Ascending aorta (tissue), 2 donors: ENCODE measurements at regions not wholly inside any gene's neighbourhood (a gene's known extent, or its start where the extent isn't known, plus 50 kb on each side); places are given as distances from the start of the nearest gene placed in this dataset.

Source experiments
- DNase-seq, 2 donors: peaks; one replicate each; pipeline ENCODE4 v3.0.0-alpha.2; 2019; ENCODE audit warnings: low spot score in 2 of 2
- H3K27ac ChIP-seq, 2 donors: fragments of 200-600 bp; sonication (generic); one replicate each; pipeline ENCODE4 v1.5.1; 2016 to 2017; ENCODE audit warnings: mild to moderate bottlenecking in 1 of 2
- H3K27me3 ChIP-seq: fragments of 200-600 bp; sonication (generic); one replicate; pipeline ENCODE4 v1.5.1; 2017
- H3K36me3 ChIP-seq, 2 donors: fragments of 200-600 bp; sonication (generic); one replicate each; pipeline ENCODE4 v1.5.1; 2016
- H3K4me1 ChIP-seq, 2 donors: fragments of 200-600 bp; sonication (generic); one replicate each; pipeline ENCODE4 v1.5.1; 2016 to 2017; ENCODE audit warnings: mild to moderate bottlenecking in 1 of 2
- H3K4me3 ChIP-seq, 2 donors: fragments of 200-600 bp; sonication (generic); one replicate each; pipeline ENCODE4 v1.5.1; 2016 to 2017; ENCODE audit warnings: mild to moderate bottlenecking in 1 of 2
- H3K9me3 ChIP-seq, 2 donors: fragments of 200-600 bp; sonication (generic); one replicate each; pipeline ENCODE4 v1.5.1; 2016
- intact Hi-C: fragments of 100-400 bp; cut with DNase I; formaldehyde crosslinking; loops from one replicate; pipeline ENCODE4 v1.15.1; 2023
- TF ChIP-seq, protein P1 (sequence below), 3 experiments: fragments of 200-600 bp in 2 of 3; fragments of 450-650 bp in 1 of 3; sonication (generic) in 2 of 3; IDR thresholded peaks; one replicate each; pipeline ENCODE4 v1.5.1; 2016 to 2019; ENCODE audit warnings: antibody characterized with exemption in 3 of 3, mild to moderate bottlenecking in 1 of 3, moderate library complexity in 1 of 3

DNA sequence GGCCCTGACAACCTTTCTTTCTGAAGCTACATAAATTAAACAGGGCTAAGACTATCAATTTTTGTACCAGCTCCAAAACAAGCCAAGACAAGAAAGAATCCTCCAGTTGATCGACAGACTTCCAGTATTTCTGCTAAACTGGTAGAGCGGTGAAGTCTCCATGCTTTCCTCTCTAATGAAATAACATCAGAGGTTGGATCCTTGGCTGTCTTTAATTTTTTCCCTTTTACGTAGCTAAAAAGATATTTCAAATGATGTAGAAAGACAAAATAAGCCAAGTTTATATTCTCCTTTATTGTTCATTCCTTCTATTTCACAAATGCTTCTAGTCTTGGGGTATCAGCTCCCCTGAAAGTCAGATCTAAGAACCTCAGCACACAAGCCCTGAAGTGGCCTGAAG is 434.9 kb downstream of the NFIB start:
- intact Hi-C loops = no loop called here
- Histone ChIP-seq H3K4me1 (no peaks in the 10 kb centered on the region), H3K36me3 (no peaks in the 10 kb centered on the region), H3K9me3 (peaks cover 0 to under 1% of the 10 kb centered on the region in 2 donors), H3K27me3 (no peaks in the 10 kb centered on the region), H3K4me3 (no peak overlapping the region), H3K27ac (no peak overlapping the region)
- TF ChIP-seq, protein P1, sequence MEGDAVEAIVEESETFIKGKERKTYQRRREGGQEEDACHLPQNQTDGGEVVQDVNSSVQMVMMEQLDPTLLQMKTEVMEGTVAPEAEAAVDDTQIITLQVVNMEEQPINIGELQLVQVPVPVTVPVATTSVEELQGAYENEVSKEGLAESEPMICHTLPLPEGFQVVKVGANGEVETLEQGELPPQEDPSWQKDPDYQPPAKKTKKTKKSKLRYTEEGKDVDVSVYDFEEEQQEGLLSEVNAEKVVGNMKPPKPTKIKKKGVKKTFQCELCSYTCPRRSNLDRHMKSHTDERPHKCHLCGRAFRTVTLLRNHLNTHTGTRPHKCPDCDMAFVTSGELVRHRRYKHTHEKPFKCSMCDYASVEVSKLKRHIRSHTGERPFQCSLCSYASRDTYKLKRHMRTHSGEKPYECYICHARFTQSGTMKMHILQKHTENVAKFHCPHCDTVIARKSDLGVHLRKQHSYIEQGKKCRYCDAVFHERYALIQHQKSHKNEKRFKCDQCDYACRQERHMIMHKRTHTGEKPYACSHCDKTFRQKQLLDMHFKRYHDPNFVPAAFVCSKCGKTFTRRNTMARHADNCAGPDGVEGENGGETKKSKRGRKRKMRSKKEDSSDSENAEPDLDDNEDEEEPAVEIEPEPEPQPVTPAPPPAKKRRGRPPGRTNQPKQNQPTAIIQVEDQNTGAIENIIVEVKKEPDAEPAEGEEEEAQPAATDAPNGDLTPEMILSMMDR (IDR thresholded peaks at IDR 0.05) = no peak
- no peak for DNase-seq

DNA sequence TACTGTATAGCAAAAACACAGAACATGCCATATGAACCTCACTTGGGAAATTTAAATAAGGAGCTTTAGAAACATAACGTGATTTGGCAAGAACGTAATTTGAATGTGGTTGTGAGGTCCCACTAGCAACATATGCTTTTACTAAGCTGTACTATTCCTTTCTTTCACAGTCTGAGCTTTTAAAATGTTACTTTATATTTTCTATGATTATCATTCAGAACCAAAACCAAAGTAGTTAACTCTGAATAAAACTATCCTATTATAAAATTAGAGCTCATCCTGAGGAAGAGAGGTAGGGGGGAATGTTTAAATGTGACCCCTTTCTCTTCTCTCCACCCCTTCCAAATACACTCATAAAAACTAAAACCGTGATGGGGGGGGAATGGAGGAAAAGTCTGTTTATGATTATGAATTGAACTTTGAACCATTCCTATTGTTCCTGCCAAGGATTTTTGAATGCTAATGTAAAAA is 435.7 kb downstream of the NFIB start:
- no peak for DNase-seq
- Histone ChIP-seq H3K4me3 (no peak overlapping the region), H3K9me3 (no peaks in the 10 kb centered on the region), H3K4me1 (no peaks in the 10 kb centered on the region), H3K27ac (no peak overlapping the region), H3K27me3 (no peaks in the 10 kb centered on the region), H3K36me3 (no peaks in the 10 kb centered on the region)
- intact Hi-C loops = no loop called here
- TF ChIP-seq, protein P1 (IDR thresholded peaks at IDR 0.05) = no peak

DNA sequence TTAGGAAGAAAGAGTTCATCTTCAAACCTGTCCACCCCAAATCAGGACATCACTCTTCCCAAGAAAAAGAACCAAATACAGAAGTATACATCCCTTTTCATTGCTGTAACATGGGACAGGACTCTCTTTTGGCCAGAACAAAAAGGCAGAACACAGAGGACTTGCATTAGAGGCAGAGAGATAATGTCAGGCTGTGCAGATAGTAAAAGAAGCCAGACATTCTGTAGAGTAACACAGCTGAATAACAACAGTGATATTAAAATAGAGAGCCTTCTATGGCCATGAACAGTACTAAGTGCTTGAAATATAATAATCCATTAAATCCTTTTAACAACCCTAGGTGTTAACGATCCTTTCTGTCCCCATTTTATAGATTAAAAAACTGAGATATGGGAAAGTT is 437.2 kb downstream of the NFIB start:
- intact Hi-C loops = no loop called here
- H3K4me1 ChIP-seq = no peaks in the 10 kb centered on the region

DNA sequence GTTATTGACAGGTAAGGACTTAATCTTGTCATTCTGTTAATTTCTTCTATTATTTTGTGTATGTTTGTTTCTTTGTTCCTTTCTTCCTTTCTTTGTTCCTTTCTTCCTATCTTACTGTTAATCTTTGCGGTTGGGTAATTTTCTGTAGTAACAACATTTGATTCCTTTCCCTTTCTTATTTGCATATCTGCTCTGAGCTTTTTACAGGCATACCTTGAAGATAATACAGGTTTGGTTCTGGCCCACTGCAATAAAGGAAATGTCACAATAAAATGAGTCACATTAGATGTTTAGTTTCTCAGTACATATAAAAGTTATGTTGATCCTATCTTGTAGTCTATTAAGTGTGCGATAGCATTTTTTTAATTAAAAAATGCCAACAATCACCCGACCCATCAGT is 440.7 kb downstream of the NFIB start:
- intact Hi-C loops = no loop called here
- Histone ChIP-seq H3K36me3 (no peaks in the 10 kb centered on the region), H3K9me3 (peaks cover 4 to 5% of the 10 kb centered on the region in 2 donors), H3K4me3 (no peak overlapping the region), H3K27ac (no peak overlapping the region), H3K4me1 (no peaks in the 10 kb centered on the region), H3K27me3 (no peaks in the 10 kb centered on the region)
- TF ChIP-seq, protein P1 (IDR thresholded peaks at IDR 0.05) = no peak
- no peak for DNase-seq

More for the DNA sequence above, 437.2 kb downstream of the NFIB start:
- H3K4me3 ChIP-seq = no peak overlapping the region
- DNase-seq = no peak
- no peaks in the 10 kb centered on the region for H3K27me3 ChIP-seq
- no peaks in the 10 kb centered on the region for H3K36me3 ChIP-seq
- no peak overlapping the region for H3K27ac ChIP-seq
- TF ChIP-seq, protein P1 (IDR thresholded peaks at IDR 0.05) = no peak
- H3K9me3 ChIP-seq = no peaks in the 10 kb centered on the region

DNA sequence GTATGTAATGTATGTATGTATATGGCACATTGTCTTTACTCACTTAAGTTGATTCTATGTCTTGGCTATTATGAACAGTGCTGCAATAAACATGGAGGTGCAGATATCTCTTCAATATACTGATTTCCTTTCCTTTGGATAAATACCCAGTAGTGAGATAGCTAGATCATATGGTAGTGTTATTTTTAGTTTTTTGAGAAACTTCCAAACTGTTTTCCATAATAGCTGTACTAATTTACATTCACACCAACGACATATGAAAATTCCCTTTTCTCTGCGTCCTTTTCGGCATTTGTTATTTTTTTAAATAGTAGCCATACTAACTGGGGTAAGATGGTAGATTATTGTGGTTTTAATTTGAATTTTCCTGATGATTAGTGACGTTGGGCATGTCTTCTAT is 445.6 kb downstream of the NFIB start:
- Histone ChIP-seq H3K4me1 (peaks cover 0 to 5% of the 10 kb centered on the region in 2 donors), H3K4me3 (no peak overlapping the region), H3K27me3 (no peaks in the 10 kb centered on the region), H3K36me3 (no peaks in the 10 kb centered on the region), H3K27ac (no peak overlapping the region), H3K9me3 (peaks cover 4 to 5% of the 10 kb centered on the region in 2 donors)
- TF ChIP-seq, protein P1 (IDR thresholded peaks at IDR 0.05) = no peak
- DNase-seq = no peak
- intact Hi-C loops = no loop called here

DNA sequence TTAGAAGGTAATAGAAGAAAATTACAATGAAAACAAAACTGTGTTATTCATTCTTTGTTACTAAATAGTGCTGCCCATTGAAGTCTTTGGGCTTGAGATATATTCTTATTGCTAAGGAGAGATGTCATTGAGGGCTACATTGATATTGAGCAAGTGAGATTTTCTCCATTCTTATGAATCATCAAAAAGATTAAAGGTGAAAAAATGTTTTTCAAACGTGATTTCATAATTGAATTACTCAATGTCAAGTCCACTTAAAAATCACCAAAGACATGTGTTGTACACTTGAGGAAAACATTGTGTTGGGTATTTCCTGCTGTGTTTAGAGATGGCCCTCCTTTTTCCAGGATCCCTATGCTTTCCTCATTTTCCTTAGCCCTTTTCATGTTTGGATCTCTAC is 448.1 kb downstream of the NFIB start:
- H3K27me3 ChIP-seq = no peaks in the 10 kb centered on the region
- H3K4me1 ChIP-seq = peaks cover 0 to 14% of the 10 kb centered on the region in 2 donors
- no peak overlapping the region for H3K27ac ChIP-seq
- H3K36me3 ChIP-seq = no peaks in the 10 kb centered on the region
- DNase-seq = no peak
- TF ChIP-seq, protein P1 (IDR thresholded peaks at IDR 0.05) = no peak
- no peak overlapping the region for H3K4me3 ChIP-seq
- H3K9me3 ChIP-seq = peaks cover 4 to 5% of the 10 kb centered on the region in 2 donors
- intact Hi-C loops = no loop called here
